ENCODE measurements at regions not wholly inside any gene's neighbourhood (a gene's known extent, or its start where the extent isn't known, plus 50 kb on each side); places are given as distances from the start of the nearest gene placed in this dataset.

DNA sequence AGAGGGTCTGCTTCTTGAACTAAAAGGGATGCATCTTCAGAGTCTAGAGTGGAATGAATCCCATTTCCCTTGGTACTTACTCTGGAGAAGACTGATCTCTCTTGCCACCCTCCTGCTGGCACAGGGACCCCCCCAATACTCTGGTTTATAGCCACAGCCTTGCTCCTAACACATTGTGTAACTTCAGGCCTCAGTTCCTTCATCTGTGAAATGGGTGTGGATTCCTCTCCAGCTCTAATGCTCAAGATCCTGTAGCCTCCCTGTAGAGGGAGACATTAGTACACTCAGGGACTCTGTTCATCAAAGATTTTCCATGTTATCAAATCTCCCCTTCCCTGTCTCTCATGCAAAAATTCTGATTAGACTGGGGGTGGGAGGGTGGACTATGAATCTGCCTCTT, 315.7 kb upstream of the MOCS1 start:
- Mint-ChIP-seq H3K27ac (no peak overlapping the region), H3K4me3 (no peak overlapping the region), H3K4me1 (peaks cover 0 to 6% (median 5%) of the 10 kb centered on the region in 3 donors), H3K36me3 (no peaks in the 10 kb centered on the region), H3K27me3 (peaks cover 18 to 20% (median 18%) of the 10 kb centered on the region in 3 donors), H3K9me3 (no peaks in the 10 kb centered on the region)
- ATAC-seq (ENCODE audit: low read depth in 2 of 2) (no peak), DNase-seq (no peak)

DNA sequence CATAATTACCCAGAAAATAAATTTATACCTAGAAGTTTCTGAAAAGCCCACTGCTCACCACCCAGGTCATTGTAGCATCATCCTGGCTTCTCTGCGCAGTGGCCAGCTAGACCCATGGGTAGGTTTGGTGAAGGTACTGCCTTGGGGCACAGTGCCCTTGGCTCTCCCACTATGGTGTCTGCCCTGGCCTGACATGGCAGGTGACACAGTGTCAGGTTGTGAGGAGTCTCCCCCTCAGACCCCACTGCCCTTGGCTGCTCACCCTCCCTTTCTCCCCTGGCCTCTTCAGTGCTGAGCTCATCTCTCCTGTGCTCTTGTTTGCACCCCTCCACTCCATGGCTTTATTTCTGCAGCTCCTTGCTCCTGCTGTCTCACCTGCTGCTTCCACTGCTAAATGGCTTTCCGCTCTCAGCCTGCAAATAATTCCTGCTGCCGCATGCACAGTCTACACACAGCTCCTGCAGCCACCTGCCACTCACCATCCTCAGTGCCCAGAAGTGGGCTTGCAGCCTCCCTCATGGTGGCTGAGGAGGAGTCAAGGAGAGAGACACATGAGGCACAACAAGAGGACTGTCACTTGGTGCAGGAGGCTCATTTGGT, 313.4 kb upstream of the MOCS1 start:
- Mint-ChIP-seq H3K9me3 (peaks cover 0 to 15% (median 4%) of the 10 kb centered on the region in 7 donors), H3K27ac (no peak overlapping the region), H3K4me1 (peaks cover 0 to 6% (median 5%) of the 10 kb centered on the region in 3 donors), H3K4me3 (no peak overlapping the region), H3K27me3 (peaks cover 25 to 35% (median 25%) of the 10 kb centered on the region in 3 donors), H3K36me3 (peaks cover 0 to 12% of the 10 kb centered on the region in 2 donors)
- no peak for ATAC-seq (ENCODE audit: low read depth in 2 of 2)
- DNase-seq = no peak

DNA sequence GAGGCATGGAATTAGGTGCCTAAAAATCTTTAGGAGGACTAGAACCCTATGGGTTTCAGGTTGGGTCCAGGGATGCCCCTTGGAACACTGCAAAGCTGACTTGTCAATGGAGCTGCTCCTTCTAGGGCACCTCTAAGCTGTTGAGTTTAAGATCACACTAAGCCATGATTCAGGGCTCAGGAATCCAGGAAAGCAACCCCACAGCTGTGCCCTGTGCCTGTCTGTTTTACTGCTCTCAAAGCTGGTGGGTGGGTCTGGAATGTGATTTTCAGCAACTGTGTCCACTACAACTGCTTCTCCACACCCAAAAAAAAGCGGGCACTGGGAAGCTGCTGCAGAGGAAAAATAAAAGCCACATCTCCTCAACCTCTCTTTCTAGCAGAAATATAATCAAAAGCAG, 310.4 kb upstream of the MOCS1 start:
- no peaks in the 10 kb centered on the region for H3K4me1 Mint-ChIP-seq
- H3K36me3 Mint-ChIP-seq = peaks cover 4 to 12% of the 10 kb centered on the region in 2 donors
- peaks cover 4 to 34% (median 12%) of the 10 kb centered on the region in 7 donors for H3K9me3 Mint-ChIP-seq
- peaks cover 16 to 27% (median 19%) of the 10 kb centered on the region in 3 donors for H3K27me3 Mint-ChIP-seq
- H3K4me3 Mint-ChIP-seq = no peak overlapping the region
- DNase-seq (no peak), ATAC-seq (ENCODE audit: low read depth in 2 of 2) (no peak)
- H3K27ac Mint-ChIP-seq = no peak overlapping the region

DNA sequence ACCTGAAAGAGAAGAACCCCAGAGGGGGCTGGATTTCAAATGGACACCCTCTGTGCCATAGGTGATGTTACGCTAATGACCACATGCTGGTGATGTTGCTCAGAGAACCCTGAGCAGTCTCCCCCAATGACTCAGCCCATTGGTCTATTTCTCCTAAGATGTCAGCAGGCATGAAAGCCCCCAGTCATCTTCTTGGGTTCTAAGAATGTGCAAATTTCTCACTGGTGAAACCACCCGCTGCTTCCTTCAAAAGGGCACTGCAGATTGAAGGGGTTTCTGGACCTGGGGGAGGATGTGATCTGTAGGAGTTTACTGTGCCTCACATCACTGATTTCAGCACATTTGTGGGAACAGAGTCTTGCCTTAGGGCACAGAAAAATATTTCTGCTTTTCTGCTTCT, 298.4 kb upstream of the MOCS1 start:
- Mint-ChIP-seq H3K4me3 (no peak overlapping the region), H3K9me3 (peaks cover 3 to 14% (median 7%) of the 10 kb centered on the region in 7 donors), H3K27me3 (peaks cover 14 to 59% (median 24%) of the 10 kb centered on the region in 3 donors), H3K27ac (no peak overlapping the region), H3K36me3 (peaks cover 0 to 5% of the 10 kb centered on the region in 2 donors), H3K4me1 (no peaks in the 10 kb centered on the region)
- ATAC-seq (ENCODE audit: low read depth in 2 of 2) (no peak), DNase-seq (no peak)

DNA sequence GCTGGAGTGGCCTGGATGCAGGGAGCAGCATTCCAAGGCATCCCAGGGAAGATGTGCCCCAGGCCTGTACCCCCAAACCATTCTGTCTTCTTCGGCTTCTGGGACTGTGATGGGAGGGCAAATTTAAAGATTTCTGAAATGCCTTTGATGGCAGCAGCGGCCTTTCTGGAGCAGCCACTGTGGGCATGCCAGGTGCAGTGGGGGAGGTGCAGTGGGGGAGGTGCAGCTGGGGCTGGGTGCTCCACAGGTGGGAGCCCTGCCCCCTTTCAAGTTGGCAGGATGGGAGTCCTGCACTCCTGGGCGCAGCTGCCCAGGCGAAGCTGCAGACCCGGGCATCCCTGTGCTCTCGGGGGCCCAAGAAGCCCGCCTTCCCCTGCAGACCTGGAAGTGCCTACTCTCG, 293.5 kb upstream of the MOCS1 start:
- DNase-seq (no peak), ATAC-seq (ENCODE audit: low read depth in 2 of 2) (no peak)
- no peak overlapping the region for H3K27ac Mint-ChIP-seq
- no peaks in the 10 kb centered on the region for H3K4me1 Mint-ChIP-seq
- H3K4me3 Mint-ChIP-seq = no peak overlapping the region
- H3K27me3 Mint-ChIP-seq = peaks cover 35 to 57% (median 37%) of the 10 kb centered on the region in 3 donors
- peaks cover 4 to 16% (median 12%) of the 10 kb centered on the region in 7 donors for H3K9me3 Mint-ChIP-seq
- H3K36me3 Mint-ChIP-seq = no peaks in the 10 kb centered on the region

DNA sequence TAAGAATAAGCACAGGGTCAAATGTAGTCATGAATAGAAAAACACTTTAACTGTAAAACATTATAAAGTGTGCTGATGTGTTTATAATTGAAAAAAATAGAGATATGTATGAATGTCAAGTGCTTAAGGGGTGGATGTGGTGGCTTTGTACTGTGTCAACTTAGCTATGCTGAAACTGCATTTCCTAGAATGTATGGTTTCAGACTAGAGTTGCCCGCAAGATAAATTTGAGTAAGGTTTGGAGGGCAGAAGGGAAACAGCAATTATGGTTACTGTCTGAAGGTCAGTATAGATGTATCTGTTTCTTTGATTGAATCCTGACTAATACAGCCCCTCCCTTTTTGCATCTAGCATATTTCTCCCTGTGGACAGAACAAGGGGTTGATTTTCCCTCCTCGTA, 288.1 kb upstream of the MOCS1 start:
- ATAC-seq (ENCODE audit: low read depth in 2 of 2) (no peak), DNase-seq (no peak)
- no peak overlapping the region for H3K27ac Mint-ChIP-seq
- no peaks in the 10 kb centered on the region for H3K4me1 Mint-ChIP-seq
- H3K36me3 Mint-ChIP-seq = no peaks in the 10 kb centered on the region
- peaks cover 4 to 16% (median 12%) of the 10 kb centered on the region in 7 donors for H3K9me3 Mint-ChIP-seq
- H3K27me3 Mint-ChIP-seq = peaks cover 40 to 50% (median 41%) of the 10 kb centered on the region in 3 donors
- H3K4me3 Mint-ChIP-seq = no peak overlapping the region

DNA sequence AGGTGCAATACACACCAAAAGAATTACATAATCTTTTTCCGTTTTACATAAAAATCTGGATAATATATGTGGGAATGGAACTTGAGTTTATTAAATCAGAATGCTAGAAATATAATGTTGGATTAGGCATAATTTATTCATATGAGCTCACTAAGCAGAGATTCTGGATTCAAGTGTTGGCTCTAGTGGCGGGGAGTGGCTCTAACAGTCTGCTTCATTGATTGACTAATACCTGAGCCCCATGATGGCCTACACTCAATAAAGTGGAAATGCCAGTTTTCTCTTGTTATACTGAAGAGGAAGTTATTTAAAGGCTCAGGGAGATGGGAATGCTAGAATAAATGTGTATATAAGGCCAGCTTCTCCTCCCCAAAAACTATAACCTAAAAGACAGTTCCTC, 285.5 kb upstream of the MOCS1 start:
- Mint-ChIP-seq H3K36me3 (no peaks in the 10 kb centered on the region), H3K4me3 (no peak overlapping the region), H3K4me1 (no peaks in the 10 kb centered on the region), H3K27ac (no peak overlapping the region), H3K9me3 (peaks cover 4 to 14% (median 10%) of the 10 kb centered on the region in 7 donors), H3K27me3 (peaks cover 23 to 45% (median 42%) of the 10 kb centered on the region in 3 donors)
- DNase-seq = no peak
- no peak for ATAC-seq (ENCODE audit: low read depth in 2 of 2)

DNA sequence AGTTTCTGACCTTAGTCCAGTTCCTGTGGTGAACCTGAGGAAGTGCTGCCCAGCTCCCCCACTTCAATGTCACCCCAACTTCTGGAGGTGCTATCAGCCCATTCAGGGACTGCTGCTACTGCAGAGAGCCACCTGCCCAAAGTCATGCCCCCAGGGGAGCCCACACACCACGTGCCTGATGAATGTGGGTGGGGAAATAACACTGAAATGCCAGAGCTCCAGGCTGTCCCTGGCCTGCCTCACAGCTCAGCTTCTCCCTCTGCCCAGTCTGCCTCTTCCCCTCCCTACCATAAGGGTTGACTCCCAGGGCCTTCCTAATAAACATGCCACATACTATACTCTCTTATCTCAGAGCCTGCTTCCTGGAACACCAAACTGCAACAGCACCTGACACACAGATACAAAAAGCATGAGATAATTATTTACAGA, 276.4 kb upstream of the MOCS1 start:
- Mint-ChIP-seq H3K4me1 (peaks cover 0 to 4% (median 0%) of the 10 kb centered on the region in 3 donors), H3K4me3 (no peak overlapping the region), H3K36me3 (peaks cover 4 to 13% of the 10 kb centered on the region in 2 donors), H3K27ac (peak overlapping the region in 1 of 6 donors; percentile 15), H3K27me3 (peaks cover 23 to 46% (median 39%) of the 10 kb centered on the region in 3 donors), H3K9me3 (peaks cover 0 to 14% (median 8%) of the 10 kb centered on the region in 7 donors)
- ATAC-seq (ENCODE audit: low read depth in 2 of 2) (no peak), DNase-seq (no peak)

DNA sequence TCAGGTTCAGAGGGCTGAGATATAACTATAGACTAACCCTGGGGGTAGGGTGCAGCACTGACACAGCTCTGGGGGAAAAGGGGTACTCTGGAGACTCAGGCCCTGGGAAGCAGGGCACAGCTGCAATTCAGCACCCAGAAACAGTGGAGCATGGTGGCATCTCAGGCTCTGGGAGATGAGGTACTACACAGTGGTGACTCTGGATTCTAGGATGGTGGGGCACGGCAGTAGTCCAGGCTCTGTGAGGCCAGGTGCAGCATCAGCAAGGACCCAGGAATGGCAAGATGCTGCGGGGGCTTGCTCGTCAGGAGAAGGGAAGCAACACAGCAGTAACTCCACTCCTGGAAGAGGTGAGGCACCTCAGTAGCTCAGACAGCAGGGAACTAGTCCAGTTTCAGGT, 271.5 kb upstream of the MOCS1 start:
- no peak overlapping the region for H3K4me3 Mint-ChIP-seq

DNA sequence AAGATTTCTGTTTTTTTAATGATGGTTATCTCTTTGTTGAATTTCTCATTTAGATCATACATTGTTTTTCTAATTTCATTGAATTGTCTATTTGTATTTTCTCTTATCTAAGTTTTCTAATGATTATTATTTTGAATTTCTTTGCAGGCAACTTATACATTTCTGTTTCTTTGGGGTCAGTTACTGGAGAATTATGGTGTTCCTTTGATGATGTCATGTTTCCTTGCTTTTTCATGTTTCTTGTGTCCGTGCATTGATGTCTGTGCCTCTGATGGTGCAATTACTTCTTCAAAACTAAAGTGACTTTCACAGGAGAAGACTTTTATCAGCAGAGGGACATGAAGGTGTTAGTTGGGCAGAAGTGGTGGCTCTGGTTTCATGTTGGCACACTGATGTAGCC, 270.7 kb upstream of the MOCS1 start:
- no peaks in the 10 kb centered on the region for H3K4me1 Mint-ChIP-seq
- DNase-seq (no peak), ATAC-seq (ENCODE audit: low read depth in 2 of 2) (no peak)
- H3K36me3 Mint-ChIP-seq = peaks cover 9 to 41% of the 10 kb centered on the region in 2 donors
- peaks cover 14 to 64% (median 39%) of the 10 kb centered on the region in 7 donors for H3K9me3 Mint-ChIP-seq
- H3K27me3 Mint-ChIP-seq = peaks cover 14 to 37% (median 29%) of the 10 kb centered on the region in 3 donors
- H3K27ac Mint-ChIP-seq = no peak overlapping the region
- no peak overlapping the region for H3K4me3 Mint-ChIP-seq

More for the DNA sequence above, 271.5 kb upstream of the MOCS1 start:
- H3K27me3 Mint-ChIP-seq = peaks cover 16 to 37% (median 29%) of the 10 kb centered on the region in 3 donors
- H3K4me1 Mint-ChIP-seq = no peaks in the 10 kb centered on the region
- no peak overlapping the region for H3K27ac Mint-ChIP-seq
- no peak for ATAC-seq (ENCODE audit: low read depth in 2 of 2)
- no peak for DNase-seq
- peaks cover 14 to 63% (median 39%) of the 10 kb centered on the region in 7 donors for H3K9me3 Mint-ChIP-seq
- peaks cover 9 to 41% of the 10 kb centered on the region in 2 donors for H3K36me3 Mint-ChIP-seq

DNA sequence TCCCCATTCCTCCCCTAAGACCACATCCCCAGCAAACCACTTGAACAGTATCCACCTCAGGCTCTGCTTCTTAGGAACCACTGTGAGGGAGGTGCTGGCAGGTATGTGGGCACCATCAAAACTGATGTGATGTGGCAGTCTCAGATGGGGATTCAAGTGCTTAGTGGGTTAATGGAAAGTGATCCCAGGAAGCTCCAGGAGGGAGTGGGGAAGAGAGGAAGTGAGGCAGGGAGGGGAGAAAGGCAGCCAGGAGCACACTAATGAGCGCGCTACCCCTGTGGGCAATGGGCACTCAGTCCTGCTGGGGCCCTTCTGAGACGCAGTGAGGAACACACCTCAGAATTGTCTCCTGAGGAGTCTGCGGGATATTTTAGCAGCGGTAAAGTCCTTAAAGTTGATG, 263.1 kb upstream of the MOCS1 start:
- H3K4me1 Mint-ChIP-seq = peaks cover 0 to 3% (median 2%) of the 10 kb centered on the region in 3 donors
- peaks cover 4 to 20% (median 10%) of the 10 kb centered on the region in 7 donors for H3K9me3 Mint-ChIP-seq
- H3K4me3 Mint-ChIP-seq = no peak overlapping the region
- H3K36me3 Mint-ChIP-seq = peaks cover 0 to 7% of the 10 kb centered on the region in 2 donors
- no peak overlapping the region for H3K27ac Mint-ChIP-seq
- DNase-seq (no peak), ATAC-seq (ENCODE audit: low read depth in 2 of 2) (no peak)
- H3K27me3 Mint-ChIP-seq = peaks cover 7 to 24% (median 22%) of the 10 kb centered on the region in 3 donors

DNA sequence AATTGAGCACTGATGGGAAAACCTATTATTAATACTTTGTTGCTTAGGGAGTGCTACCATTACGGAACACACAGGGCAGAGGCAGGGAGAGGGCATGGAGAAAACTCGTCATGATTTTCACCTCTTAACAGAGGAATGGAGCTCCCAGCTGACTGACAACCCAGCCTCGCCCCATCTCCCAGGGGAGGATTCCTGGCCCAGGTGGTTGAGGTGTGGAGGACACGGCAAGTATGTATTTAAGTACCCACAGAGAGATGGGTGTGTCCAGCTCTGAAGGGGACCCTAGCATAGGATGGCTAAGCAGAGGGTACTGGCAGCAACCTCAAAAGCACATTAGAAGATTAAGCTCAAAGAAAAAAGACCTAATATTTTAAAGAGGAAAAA, 261.9 kb upstream of the MOCS1 start:
- DNase-seq (no peak), ATAC-seq (ENCODE audit: low read depth in 2 of 2) (no peak)
- H3K27ac Mint-ChIP-seq = no peak overlapping the region
- H3K9me3 Mint-ChIP-seq = peaks cover under 1 to 8% (median 2%) of the 10 kb centered on the region in 7 donors
- peaks cover 0 to 1% of the 10 kb centered on the region in 2 donors for H3K36me3 Mint-ChIP-seq
- peaks cover 0 to 4% (median 3%) of the 10 kb centered on the region in 3 donors for H3K4me1 Mint-ChIP-seq
- no peak overlapping the region for H3K4me3 Mint-ChIP-seq
- peaks cover 10 to 29% (median 23%) of the 10 kb centered on the region in 3 donors for H3K27me3 Mint-ChIP-seq

DNA sequence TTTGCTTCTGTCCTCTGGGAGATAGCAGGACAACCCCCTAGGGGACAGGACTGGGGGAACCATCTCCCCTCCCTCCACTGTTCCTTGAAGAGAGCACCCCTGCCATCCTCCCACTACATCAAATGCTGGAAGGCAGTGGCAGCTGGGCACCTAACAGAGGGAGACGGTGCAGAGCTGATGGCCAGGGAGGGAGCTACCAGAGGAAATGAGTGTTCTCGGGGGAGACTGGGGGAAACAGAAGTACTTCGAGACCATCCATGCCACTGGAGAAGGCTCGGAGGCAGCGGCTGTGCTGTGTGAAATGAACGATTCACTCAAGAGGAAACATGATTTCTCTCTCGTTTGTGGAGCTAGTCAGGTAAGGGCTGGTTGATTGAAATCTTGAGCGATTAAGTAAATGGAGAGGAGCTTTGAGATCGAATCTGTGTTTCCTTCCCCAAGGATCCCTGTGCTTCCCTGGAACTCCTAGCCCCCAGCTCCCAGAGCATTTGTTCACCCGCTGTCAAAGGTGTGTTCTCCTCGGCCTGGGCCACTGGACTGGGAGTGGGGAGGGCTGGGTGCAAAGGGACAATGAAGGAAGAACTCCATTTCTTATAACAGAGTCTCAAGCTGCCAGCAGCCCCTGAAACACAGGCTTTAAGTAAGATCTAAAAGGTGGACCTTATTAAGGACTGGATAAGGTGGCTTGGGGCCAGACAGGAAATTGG, 261.3 kb upstream of the MOCS1 start:
- Mint-ChIP-seq H3K4me3 (peak overlapping the region in 1 of 8 donors; percentile 69), H3K4me1 (peaks cover 0 to 4% (median 3%) of the 10 kb centered on the region in 3 donors), H3K9me3 (peaks cover 0 to 3% (median 0%) of the 10 kb centered on the region in 7 donors), H3K27ac (no peak overlapping the region), H3K27me3 (peaks cover 15 to 34% (median 27%) of the 10 kb centered on the region in 3 donors), H3K36me3 (no peaks in the 10 kb centered on the region)
- ATAC-seq (ENCODE audit: low read depth in 2 of 2) (no peak), DNase-seq (no peak)
